Glutamatergic neuron (in vitro differentiated cells): ENCODE measurements at regions not wholly inside any gene's neighbourhood (a gene's known extent, or its start where the extent isn't known, plus 50 kb on each side); places are given as distances from the start of the nearest gene placed in this dataset.

Experiments
- DNase-seq: peaks from one replicate; pipeline ENCODE4 v3.0.0; 2022
- H3K27ac Mint-ChIP-seq: one replicate; pipeline ENCODE4 v1.8.0; 2020; ENCODE audit warnings: mild to moderate bottlenecking, mixed read lengths, inconsistent platforms; ENCODE audit not compliant: unreplicated experiment
- H3K27me3 Mint-ChIP-seq: one replicate; pipeline ENCODE4 v1.8.0; 2020; ENCODE audit warnings: mild to moderate bottlenecking, moderate library complexity, mixed read lengths, inconsistent platforms; ENCODE audit not compliant: unreplicated experiment
- H3K36me3 Mint-ChIP-seq: one replicate; pipeline ENCODE4 v1.8.0; 2020; ENCODE audit warnings: mild to moderate bottlenecking, mixed read lengths, inconsistent platforms; ENCODE audit not compliant: unreplicated experiment
- H3K4me1 Mint-ChIP-seq: one replicate; pipeline ENCODE4 v1.8.0; 2020; ENCODE audit warnings: mild to moderate bottlenecking, low read depth, mixed read lengths, inconsistent platforms; ENCODE audit not compliant: unreplicated experiment
- H3K4me3 Mint-ChIP-seq: one replicate; pipeline ENCODE4 v1.8.0; 2020; ENCODE audit warnings: mild to moderate bottlenecking, mixed read lengths, inconsistent platforms; ENCODE audit not compliant: unreplicated experiment
- H3K9me3 Mint-ChIP-seq: one replicate; pipeline ENCODE4 v1.8.0; 2020; ENCODE audit warnings: mild to moderate bottlenecking, moderate library complexity, mixed read lengths, inconsistent platforms; ENCODE audit not compliant: unreplicated experiment
- TF ChIP-seq, protein P1 (sequence below): fragments of 200-600 bp; sonication (generic); IDR thresholded peaks from one replicate; pipeline ENCODE4 v1.5.0; 2021; ENCODE audit not compliant: partially characterized antibody, unreplicated experiment

DNA sequence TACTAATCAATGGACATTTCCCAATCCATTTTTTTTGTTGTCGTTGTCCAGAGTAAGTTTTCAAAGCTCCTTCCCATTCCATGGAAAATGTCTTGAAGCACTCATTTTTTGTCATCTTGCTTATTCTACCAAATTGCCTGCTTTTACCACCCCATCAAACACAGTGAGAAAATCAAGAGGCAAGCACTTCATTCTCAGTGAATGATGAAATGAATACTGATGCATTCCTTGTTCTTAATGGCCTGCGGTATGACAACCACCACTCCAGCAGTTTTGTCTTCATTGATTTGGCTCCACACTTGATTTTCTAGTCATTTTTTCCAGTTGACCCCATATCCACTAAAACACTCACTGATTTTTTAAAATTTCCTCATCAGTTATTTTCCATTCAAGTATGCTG, 193.5 kb upstream of the ANKH start:
- Mint-ChIP-seq H3K27me3 (peaks cover 4% of the 10 kb centered on the region), H3K9me3 (peaks cover 3% of the 10 kb centered on the region), H3K27ac (no peak overlapping the region), H3K4me3 (no peak overlapping the region), H3K36me3 (no peaks in the 10 kb centered on the region), H3K4me1 (no peaks in the 10 kb centered on the region)
- TF ChIP-seq, protein P1, sequence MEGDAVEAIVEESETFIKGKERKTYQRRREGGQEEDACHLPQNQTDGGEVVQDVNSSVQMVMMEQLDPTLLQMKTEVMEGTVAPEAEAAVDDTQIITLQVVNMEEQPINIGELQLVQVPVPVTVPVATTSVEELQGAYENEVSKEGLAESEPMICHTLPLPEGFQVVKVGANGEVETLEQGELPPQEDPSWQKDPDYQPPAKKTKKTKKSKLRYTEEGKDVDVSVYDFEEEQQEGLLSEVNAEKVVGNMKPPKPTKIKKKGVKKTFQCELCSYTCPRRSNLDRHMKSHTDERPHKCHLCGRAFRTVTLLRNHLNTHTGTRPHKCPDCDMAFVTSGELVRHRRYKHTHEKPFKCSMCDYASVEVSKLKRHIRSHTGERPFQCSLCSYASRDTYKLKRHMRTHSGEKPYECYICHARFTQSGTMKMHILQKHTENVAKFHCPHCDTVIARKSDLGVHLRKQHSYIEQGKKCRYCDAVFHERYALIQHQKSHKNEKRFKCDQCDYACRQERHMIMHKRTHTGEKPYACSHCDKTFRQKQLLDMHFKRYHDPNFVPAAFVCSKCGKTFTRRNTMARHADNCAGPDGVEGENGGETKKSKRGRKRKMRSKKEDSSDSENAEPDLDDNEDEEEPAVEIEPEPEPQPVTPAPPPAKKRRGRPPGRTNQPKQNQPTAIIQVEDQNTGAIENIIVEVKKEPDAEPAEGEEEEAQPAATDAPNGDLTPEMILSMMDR: no peak
- DNase-seq: no peak

DNA sequence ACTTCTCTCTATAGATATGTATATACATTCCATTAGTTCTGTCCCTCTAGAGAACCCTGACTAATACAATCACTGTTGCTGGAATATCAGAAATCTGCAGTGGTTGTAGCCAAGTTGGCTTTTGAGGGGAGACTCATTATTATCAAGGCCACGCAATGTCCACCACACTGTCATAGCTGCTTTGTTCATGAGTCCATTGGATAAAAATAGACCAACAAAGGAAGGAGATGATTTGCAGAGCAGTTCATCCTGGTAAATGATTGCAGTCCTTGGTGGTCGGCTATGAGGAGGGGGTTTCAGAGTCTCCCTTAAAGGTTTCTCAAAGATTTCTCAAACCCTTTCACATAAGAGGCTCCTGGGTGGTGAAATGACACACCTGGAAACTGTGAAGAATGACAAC, 192.8 kb upstream of the ANKH start:
- Mint-ChIP-seq H3K4me1 (no peaks in the 10 kb centered on the region), H3K9me3 (peaks cover 3% of the 10 kb centered on the region), H3K27ac (no peak overlapping the region), H3K27me3 (peaks cover 2% of the 10 kb centered on the region), H3K4me3 (no peak overlapping the region), H3K36me3 (no peaks in the 10 kb centered on the region)
- DNase-seq: no peak
- TF ChIP-seq, protein P1: no peak

DNA sequence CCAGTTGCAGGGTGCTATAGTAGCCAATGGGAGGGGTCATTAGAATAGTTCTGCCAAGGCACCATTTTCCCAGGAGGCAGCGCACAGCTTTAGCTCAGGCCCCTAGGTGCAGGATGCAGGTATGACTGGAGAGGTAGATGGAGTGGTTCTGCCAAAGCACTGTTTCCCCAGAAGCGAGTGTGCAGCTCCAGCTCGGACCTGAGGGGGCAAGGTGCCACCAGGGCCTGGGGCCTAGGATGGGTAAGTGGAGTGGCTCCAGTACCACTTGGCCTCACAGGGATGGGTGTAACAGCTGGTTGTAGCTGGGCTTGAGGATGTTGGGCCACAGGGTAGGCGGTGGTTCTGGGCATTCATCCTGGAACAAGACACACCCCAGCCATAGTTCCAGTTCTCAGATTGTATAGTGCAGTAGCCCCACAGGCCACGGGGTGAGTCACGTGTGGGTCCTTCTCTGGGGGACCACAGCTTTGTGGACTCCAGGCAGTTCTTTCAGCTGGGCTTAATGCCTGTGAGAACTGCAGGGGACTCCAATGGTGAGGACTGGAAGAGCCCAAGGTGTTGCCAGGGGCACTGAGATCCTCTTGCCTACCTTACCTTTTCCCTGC, 185.5 kb upstream of the ANKH start:
- H3K36me3 Mint-ChIP-seq: no peaks in the 10 kb centered on the region
- no peak for DNase-seq
- H3K4me3 Mint-ChIP-seq: no peak overlapping the region
- H3K27me3 Mint-ChIP-seq: no peaks in the 10 kb centered on the region
- TF ChIP-seq, protein P1: no peak
- no peak overlapping the region for H3K27ac Mint-ChIP-seq
- peaks cover 3% of the 10 kb centered on the region for H3K9me3 Mint-ChIP-seq
- no peaks in the 10 kb centered on the region for H3K4me1 Mint-ChIP-seq

DNA sequence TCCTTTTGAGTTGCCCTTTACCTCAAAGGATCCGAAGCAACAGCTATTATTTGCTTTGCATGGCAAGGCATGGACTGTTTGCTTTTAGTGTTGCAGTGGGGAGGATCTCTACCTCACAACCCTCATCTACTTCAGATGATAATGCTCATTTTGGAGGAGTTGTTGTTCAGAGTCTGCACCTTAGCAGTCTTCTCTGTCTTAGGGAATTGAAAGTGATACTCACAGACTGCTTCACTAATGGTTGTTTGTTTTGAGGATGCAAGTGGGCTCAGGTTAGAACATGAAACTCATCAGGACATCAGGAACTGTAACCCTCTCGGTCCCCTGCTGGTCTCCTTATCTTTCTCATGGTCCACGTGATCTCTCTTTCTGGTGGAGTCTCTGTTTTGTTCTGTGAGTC, 172.9 kb upstream of the ANKH start:
- no peaks in the 10 kb centered on the region for H3K9me3 Mint-ChIP-seq

DNA sequence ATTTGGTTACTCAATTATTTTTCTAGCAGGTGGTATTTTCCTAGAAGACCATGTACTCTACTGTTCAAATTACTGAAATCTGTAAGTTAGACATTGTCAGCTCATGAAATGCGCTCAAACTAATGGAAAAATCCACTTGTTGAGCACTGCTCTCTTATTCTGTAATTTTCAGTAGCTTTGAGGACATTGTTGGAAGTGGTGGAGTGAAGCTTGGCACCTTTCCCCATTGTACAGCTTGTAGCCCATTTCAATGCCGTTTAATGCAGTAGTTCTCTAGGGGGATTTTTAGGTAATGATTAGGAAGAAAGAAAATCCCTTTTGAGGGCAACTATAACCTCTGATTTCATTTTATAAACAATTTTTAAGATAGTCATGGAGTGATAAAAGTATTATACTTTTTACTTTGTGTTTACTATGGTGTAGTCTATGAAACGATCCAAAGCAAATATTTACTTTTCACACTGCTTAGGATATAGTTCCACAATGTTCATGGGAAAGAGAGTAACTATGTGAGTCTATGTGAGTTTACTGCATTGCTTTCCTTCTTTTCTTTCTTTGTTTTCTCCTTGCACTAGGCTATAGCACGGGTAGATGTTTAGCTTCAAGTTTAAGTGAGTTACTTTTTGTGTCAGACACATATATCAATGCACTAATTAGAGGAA, 165.8 kb upstream of the ANKH start:
- Mint-ChIP-seq H3K36me3 (peaks cover 4% of the 10 kb centered on the region), H3K27ac (no peak overlapping the region), H3K4me3 (no peak overlapping the region), H3K4me1 (no peaks in the 10 kb centered on the region), H3K27me3 (no peaks in the 10 kb centered on the region), H3K9me3 (peaks cover 3% of the 10 kb centered on the region)
- no peak for DNase-seq
- TF ChIP-seq, protein P1: no peak

More for the DNA sequence above, 172.9 kb upstream of the ANKH start:
- no peak for DNase-seq
- TF ChIP-seq, protein P1: no peak
- Mint-ChIP-seq H3K36me3 (no peaks in the 10 kb centered on the region), H3K27ac (no peak overlapping the region), H3K4me1 (no peaks in the 10 kb centered on the region), H3K27me3 (no peaks in the 10 kb centered on the region), H3K4me3 (no peak overlapping the region)
